ENCODE measurements at regions not wholly inside any gene's neighbourhood (a gene's known extent, or its start where the extent isn't known, plus 50 kb on each side); places are given as distances from the start of the nearest gene placed in this dataset.

DNA sequence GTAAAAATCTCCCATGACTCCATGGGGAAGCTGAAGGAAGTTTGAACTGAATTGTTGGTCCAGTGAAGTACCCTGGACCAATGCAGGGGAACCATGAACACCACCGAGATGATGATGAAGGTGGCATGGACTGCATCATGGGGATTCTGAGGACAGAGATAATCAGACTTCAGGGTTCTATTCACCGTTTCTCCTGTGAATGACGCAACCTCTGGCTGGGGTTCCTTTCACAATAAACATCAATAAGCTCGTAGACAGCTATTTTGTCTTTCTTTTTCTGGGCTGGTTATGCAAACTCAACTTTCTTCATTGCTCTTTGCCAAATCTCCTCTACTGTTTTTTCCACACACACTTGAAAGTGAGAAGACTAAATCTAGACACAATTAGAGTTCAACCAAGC, 87.9 kb upstream of the NKX2-2 start:
- TF ChIP-seq, protein P1, sequence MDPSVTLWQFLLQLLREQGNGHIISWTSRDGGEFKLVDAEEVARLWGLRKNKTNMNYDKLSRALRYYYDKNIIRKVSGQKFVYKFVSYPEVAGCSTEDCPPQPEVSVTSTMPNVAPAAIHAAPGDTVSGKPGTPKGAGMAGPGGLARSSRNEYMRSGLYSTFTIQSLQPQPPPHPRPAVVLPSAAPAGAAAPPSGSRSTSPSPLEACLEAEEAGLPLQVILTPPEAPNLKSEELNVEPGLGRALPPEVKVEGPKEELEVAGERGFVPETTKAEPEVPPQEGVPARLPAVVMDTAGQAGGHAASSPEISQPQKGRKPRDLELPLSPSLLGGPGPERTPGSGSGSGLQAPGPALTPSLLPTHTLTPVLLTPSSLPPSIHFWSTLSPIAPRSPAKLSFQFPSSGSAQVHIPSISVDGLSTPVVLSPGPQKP (IDR thresholded peaks at IDR 0.05; ENCODE audit: borderline replicate concordance, low read depth, low read length), result no peak
- TF ChIP-seq, protein P2, sequence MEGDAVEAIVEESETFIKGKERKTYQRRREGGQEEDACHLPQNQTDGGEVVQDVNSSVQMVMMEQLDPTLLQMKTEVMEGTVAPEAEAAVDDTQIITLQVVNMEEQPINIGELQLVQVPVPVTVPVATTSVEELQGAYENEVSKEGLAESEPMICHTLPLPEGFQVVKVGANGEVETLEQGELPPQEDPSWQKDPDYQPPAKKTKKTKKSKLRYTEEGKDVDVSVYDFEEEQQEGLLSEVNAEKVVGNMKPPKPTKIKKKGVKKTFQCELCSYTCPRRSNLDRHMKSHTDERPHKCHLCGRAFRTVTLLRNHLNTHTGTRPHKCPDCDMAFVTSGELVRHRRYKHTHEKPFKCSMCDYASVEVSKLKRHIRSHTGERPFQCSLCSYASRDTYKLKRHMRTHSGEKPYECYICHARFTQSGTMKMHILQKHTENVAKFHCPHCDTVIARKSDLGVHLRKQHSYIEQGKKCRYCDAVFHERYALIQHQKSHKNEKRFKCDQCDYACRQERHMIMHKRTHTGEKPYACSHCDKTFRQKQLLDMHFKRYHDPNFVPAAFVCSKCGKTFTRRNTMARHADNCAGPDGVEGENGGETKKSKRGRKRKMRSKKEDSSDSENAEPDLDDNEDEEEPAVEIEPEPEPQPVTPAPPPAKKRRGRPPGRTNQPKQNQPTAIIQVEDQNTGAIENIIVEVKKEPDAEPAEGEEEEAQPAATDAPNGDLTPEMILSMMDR (conservative IDR thresholded peaks at IDR 0.05; ENCODE audit: low read depth, low read length), result no peak
- TF ChIP-seq POLR2A (IDR thresholded peaks at IDR 0.05; ENCODE audit: low read depth, low read length) (no peak), FOS (IDR thresholded peaks at IDR 0.05; ENCODE audit: low read depth, low read length) (no peak), CHD1 (IDR thresholded peaks at IDR 0.05; ENCODE audit: low read depth, low read length) (no peak), MAZ (IDR thresholded peaks at IDR 0.05; ENCODE audit: borderline replicate concordance, low read depth, low read length) (no peak), RAD21 (IDR thresholded peaks at IDR 0.05; ENCODE audit: low read length) (no peak), NFE2L2 (IDR thresholded peaks at IDR 0.05; ENCODE audit: low read depth, low read length) (no peak)

All from IMR-90 (cell line).